ENCODE measurements at regions not wholly inside any gene's neighbourhood (a gene's known extent, or its start where the extent isn't known, plus 50 kb on each side); places are given as distances from the start of the nearest gene placed in this dataset.

- no peak overlapping the region for H3K27ac ChIP-seq (ENCODE audit: low read length)
- H3K9me3 ChIP-seq (ENCODE audit: control insufficient read depth, low read depth, low read length) = no peaks in the 10 kb centered on the region
- H3K36me3 ChIP-seq (ENCODE audit: control insufficient read depth, insufficient read depth, low read length) = no peaks in the 10 kb centered on the region
- H3K27me3 ChIP-seq (ENCODE audit: control insufficient read depth, insufficient read depth, low read length) = no peaks in the 10 kb centered on the region
- H3K4me3 ChIP-seq (ENCODE audit: low read length) = no peak overlapping the region
- no peak for DNase-seq
- no CpG with 5 or more reads among the region's 3 CpGs for WGBS (ENCODE audit: insufficient coverage, low lambda C conversion rate)
- H3K4me1 ChIP-seq (ENCODE audit: control insufficient read depth, insufficient read depth, low read length) = peaks cover 12% of the 10 kb centered on the region
Measured at GRCh38 chr15:66648588-66648987, 53.4 kb upstream of the SMAD6 start.

GRCh38 chr15:66649235-66649984 lies 52.6 kb upstream of the SMAD6 start:
- Histone ChIP-seq H3K4me1 (ENCODE audit: control insufficient read depth, insufficient read depth, low read length) (peaks cover 7% of the 10 kb centered on the region), H3K27ac (ENCODE audit: low read length) (no peak overlapping the region), H3K4me3 (ENCODE audit: low read length) (no peak overlapping the region), H3K36me3 (ENCODE audit: control insufficient read depth, insufficient read depth, low read length) (no peaks in the 10 kb centered on the region), H3K27me3 (ENCODE audit: control insufficient read depth, insufficient read depth, low read length) (no peaks in the 10 kb centered on the region), H3K9me3 (ENCODE audit: control insufficient read depth, low read depth, low read length) (no peaks in the 10 kb centered on the region)
- WGBS (ENCODE audit: insufficient coverage, low lambda C conversion rate) = 67% methylated on average over 1 of the region's 9 CpGs
- DNase-seq = no peak

GRCh38 chr15:66650433-66650832 lies 51.6 kb upstream of the SMAD6 start:
- Histone ChIP-seq H3K4me3 (ENCODE audit: low read length) (no peak overlapping the region), H3K27me3 (ENCODE audit: control insufficient read depth, insufficient read depth, low read length) (no peaks in the 10 kb centered on the region), H3K36me3 (ENCODE audit: control insufficient read depth, insufficient read depth, low read length) (no peaks in the 10 kb centered on the region), H3K4me1 (ENCODE audit: control insufficient read depth, insufficient read depth, low read length) (peaks cover under 1% of the 10 kb centered on the region), H3K9me3 (ENCODE audit: control insufficient read depth, low read depth, low read length) (no peaks in the 10 kb centered on the region), H3K27ac (ENCODE audit: low read length) (no peak overlapping the region)
- DNase-seq = no peak
- no CpG with 5 or more reads among the region's 5 CpGs for WGBS (ENCODE audit: insufficient coverage, low lambda C conversion rate)

GRCh38 chr15:66651198-66651597 lies 50.8 kb upstream of the SMAD6 start:
- WGBS (ENCODE audit: insufficient coverage, low lambda C conversion rate) = 60% methylated on average over 1 of the region's 3 CpGs
- no peaks in the 10 kb centered on the region for H3K36me3 ChIP-seq (ENCODE audit: control insufficient read depth, insufficient read depth, low read length)
- no peaks in the 10 kb centered on the region for H3K9me3 ChIP-seq (ENCODE audit: control insufficient read depth, low read depth, low read length)
- no peak overlapping the region for H3K27ac ChIP-seq (ENCODE audit: low read length)
- peaks cover 4% of the 10 kb centered on the region for H3K4me1 ChIP-seq (ENCODE audit: control insufficient read depth, insufficient read depth, low read length)
- no peak overlapping the region for H3K4me3 ChIP-seq (ENCODE audit: low read length)
- H3K27me3 ChIP-seq (ENCODE audit: control insufficient read depth, insufficient read depth, low read length) = no peaks in the 10 kb centered on the region
- DNase-seq = no peak

- Histone ChIP-seq H3K9me3 (ENCODE audit: control insufficient read depth, low read depth, low read length) (no peaks in the 10 kb centered on the region), H3K36me3 (ENCODE audit: control insufficient read depth, insufficient read depth, low read length) (no peaks in the 10 kb centered on the region), H3K27ac (ENCODE audit: low read length) (no peak overlapping the region), H3K27me3 (ENCODE audit: control insufficient read depth, insufficient read depth, low read length) (no peaks in the 10 kb centered on the region), H3K4me3 (ENCODE audit: low read length) (no peak overlapping the region), H3K4me1 (ENCODE audit: control insufficient read depth, insufficient read depth, low read length) (peaks cover 4% of the 10 kb centered on the region)
- no peak for DNase-seq
- no CpG with 5 or more reads among the region's 5 CpGs for WGBS (ENCODE audit: insufficient coverage, low lambda C conversion rate)
Measured at GRCh38 chr15:66651913-66652642, 50.0 kb upstream of the SMAD6 start.

All from large intestine (tissue), 3 donors.